Fibroblast of lung (primary cell): ENCODE measurements at regions not wholly inside any gene's neighbourhood (a gene's known extent, or its start where the extent isn't known, plus 50 kb on each side); places are given as distances from the start of the nearest gene placed in this dataset.

ENCODE experiments used
- EZH2 ChIP-seq: IDR thresholded peaks from 2 replicates; pipeline ENCODE4 v1.5.1; 2012; ENCODE audit warnings: low read length, control low read depth, mild to moderate bottlenecking; ENCODE audit errors: missing control alignments
- TF ChIP-seq, protein P1 (sequence below), 2 donors: IDR thresholded peaks in 1 of 2; conservative IDR thresholded peaks in 1 of 2; 1 replicate in 1 of 2; 2 replicates in 1 of 2; pipeline ENCODE4 v1.5.1; 2011 to 2012; ENCODE audit warnings: low read length in 2 of 2, control low read depth in 1 of 2, inconsistent platforms in 1 of 2, low read depth in 1 of 2, mild to moderate bottlenecking in 1 of 2

- TF ChIP-seq, protein P1, sequence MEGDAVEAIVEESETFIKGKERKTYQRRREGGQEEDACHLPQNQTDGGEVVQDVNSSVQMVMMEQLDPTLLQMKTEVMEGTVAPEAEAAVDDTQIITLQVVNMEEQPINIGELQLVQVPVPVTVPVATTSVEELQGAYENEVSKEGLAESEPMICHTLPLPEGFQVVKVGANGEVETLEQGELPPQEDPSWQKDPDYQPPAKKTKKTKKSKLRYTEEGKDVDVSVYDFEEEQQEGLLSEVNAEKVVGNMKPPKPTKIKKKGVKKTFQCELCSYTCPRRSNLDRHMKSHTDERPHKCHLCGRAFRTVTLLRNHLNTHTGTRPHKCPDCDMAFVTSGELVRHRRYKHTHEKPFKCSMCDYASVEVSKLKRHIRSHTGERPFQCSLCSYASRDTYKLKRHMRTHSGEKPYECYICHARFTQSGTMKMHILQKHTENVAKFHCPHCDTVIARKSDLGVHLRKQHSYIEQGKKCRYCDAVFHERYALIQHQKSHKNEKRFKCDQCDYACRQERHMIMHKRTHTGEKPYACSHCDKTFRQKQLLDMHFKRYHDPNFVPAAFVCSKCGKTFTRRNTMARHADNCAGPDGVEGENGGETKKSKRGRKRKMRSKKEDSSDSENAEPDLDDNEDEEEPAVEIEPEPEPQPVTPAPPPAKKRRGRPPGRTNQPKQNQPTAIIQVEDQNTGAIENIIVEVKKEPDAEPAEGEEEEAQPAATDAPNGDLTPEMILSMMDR (conservative IDR thresholded peaks at IDR 0.05 in 1 of 2, IDR thresholded peaks at IDR 0.05 in 1 of 2; ENCODE audit: low read depth in 1 of 2, low read length in 2 of 2), result no peak
- no peak for TF ChIP-seq EZH2
Observed at GRCh38 chr7:32293833-32294232, 196.3 kb downstream of the LSM5 start.
